GM18508 (cell line): ENCODE measurements at regions not wholly inside any gene's neighbourhood (a gene's known extent, or its start where the extent isn't known, plus 50 kb on each side); places are given as distances from the start of the nearest gene placed in this dataset.
"Not testable (repeated sequence)": the region's sequence is repeated elsewhere in the genome, so short reads cannot be mapped to it uniquely, and the experiment has no call there.

Experiments
- ATAC-seq: cut with Tn5 transposase; IDR thresholded peaks from one replicate; pipeline ENCODE4 v1.9.1; 2021; ENCODE audit warnings: moderate number of reproducible peaks; ENCODE audit not compliant: insufficient read depth, unreplicated experiment

GRCh38 chr13:27327633-27328032 lies 57.0 kb downstream of the RASL11A start:
- ATAC-seq, result no peak

GRCh38 chr13:27329210-27329609 lies 58.6 kb downstream of the RASL11A start:
- ATAC-seq, result no peak

- no peak for ATAC-seq
Measured at GRCh38 chr13:27334774-27335435, 64.3 kb downstream of the RASL11A start.

- no peak for ATAC-seq
Measured at GRCh38 chr13:27336014-27336673, 65.5 kb downstream of the RASL11A start.

- ATAC-seq, result no peak
Measured at GRCh38 chr13:27338207-27338606, 67.6 kb downstream of the RASL11A start.

GRCh38 chr13:27338816-27339215 lies 68.2 kb downstream of the RASL11A start:
- no peak for ATAC-seq

GRCh38 chr13:27339299-27339698 lies 68.7 kb downstream of the RASL11A start:
- no peak for ATAC-seq

- no peak for ATAC-seq
Measured at GRCh38 chr13:27341616-27342015, 71.0 kb downstream of the RASL11A start.

- ATAC-seq, result no peak
Measured at GRCh38 chr13:27347211-27347772, 76.7 kb downstream of the RASL11A start.

GRCh38 chr13:27348461-27348860 lies 76.0 kb upstream of the GTF3A start:
- ATAC-seq, result no peak

GRCh38 chr13:27349458-27349857 lies 75.0 kb upstream of the GTF3A start:
- no peak for ATAC-seq

- not testable (repeated sequence) for ATAC-seq
Measured at GRCh38 chr13:27350825-27351224, 73.6 kb upstream of the GTF3A start.

- ATAC-seq, result no peak
Measured at GRCh38 chr13:27352698-27353097, 71.7 kb upstream of the GTF3A start.

GRCh38 chr13:27353166-27353583 lies 71.2 kb upstream of the GTF3A start:
- peak; percentile 98 for ATAC-seq

GRCh38 chr13:27353708-27354107 lies 70.7 kb upstream of the GTF3A start:
- ATAC-seq, result no peak

GRCh38 chr13:27354379-27354778 lies 70.0 kb upstream of the GTF3A start:
- no peak for ATAC-seq

- ATAC-seq, result no peak
Measured at GRCh38 chr13:27355894-27356293, 68.5 kb upstream of the GTF3A start.

- ATAC-seq, result no peak
Measured at GRCh38 chr13:27358420-27358819, 66.0 kb upstream of the GTF3A start.

GRCh38 chr13:27359199-27359821 lies 65.1 kb upstream of the GTF3A start:
- no peak for ATAC-seq

GRCh38 chr13:27360562-27360961 lies 63.9 kb upstream of the GTF3A start:
- ATAC-seq, result no peak

GRCh38 chr13:27362064-27362751 lies 62.2 kb upstream of the GTF3A start:
- ATAC-seq, result peak; percentile 68
